ENCODE measurements at regions not wholly inside any gene's neighbourhood (a gene's known extent, or its start where the extent isn't known, plus 50 kb on each side); places are given as distances from the start of the nearest gene placed in this dataset.
"Not testable (repeated sequence)": the region's sequence is repeated elsewhere in the genome, so short reads cannot be mapped to it uniquely, and the experiment has no call there.

DNA sequence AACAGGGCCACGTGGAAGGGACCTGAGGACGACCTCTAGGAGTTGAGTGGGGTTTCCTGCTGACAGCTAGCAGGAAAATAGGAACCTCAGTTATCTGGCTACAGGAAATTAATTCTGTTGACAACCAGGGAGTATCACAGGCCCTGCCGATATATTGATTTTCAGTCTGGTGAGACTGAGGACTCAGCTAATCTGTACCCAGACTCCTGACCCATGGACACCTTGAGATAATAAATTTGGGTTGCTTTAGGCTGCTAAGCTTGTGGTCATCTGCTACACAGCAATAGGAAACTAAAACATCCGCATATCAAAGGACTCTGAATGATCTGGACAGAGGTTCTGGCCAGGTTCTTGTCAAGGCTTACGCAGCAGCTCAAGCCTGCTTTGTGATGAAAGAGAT is 80.8 kb upstream of the CNEP1R1 start:
- DNase-seq, result no peak

DNA sequence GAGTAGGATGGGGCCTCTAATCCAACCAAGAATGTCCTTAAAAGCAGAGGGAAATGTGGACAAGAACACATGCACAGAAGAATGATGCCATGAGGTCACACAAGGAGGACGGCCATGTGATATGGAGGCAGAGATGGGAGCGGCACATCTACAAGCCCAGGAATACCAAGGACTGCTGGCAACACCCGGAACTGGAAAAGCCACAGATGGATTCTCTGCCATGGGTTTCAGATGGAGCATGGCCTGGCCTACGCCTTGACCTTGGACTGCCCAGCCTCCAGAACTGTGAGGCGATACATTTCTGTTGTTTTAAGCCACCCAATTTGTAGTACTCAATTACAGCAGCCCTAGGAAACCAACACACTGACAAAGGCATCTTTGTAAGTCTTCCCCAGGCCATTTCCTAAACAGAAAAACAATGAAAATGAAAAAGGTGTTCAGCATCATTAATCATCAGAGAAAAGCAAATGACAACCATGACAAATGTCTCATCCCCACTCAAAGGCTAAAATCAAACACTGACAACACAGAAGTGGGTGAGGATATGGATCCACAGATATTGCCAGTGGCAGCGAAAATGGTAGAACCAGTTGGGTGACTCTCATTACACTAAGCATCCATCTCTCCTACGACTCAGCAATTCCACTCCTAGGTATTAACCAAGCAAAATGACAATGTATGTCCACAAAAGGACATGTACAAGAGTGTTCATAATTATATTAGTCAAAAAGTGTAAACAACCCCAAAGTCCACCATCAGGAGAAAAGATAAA is 76.9 kb upstream of the CNEP1R1 start:
- no peak for DNase-seq

DNA sequence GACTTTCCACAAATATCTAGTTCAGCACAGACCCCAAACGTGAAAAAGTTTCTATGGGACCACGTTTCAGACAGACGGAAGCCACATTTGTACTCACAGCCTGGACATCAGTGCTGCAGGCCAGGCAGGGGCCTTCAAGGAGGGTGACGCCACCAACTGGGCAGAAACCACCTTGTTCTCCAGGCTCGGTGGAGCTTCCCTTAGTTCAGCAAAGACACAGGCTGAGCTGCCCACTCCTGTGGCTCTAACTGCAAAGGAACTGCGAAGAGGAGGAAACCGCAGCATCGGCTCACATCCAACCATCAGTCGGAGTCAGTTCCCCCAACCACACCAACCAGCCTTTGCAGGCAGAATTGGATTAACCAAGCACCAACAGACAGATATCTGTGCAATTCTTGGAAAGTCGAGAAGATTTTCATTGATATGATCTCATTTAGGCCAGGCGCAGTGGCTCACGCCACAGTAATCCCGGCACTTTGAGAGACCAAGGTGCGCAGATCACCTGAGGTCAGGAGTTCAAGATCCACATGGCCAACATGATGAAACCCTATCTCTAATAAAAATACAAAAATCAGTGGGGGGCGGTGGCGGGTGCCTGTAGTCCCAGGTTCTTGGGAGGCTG is 73.3 kb upstream of the CNEP1R1 start:
- DNase-seq, result no peak

DNA sequence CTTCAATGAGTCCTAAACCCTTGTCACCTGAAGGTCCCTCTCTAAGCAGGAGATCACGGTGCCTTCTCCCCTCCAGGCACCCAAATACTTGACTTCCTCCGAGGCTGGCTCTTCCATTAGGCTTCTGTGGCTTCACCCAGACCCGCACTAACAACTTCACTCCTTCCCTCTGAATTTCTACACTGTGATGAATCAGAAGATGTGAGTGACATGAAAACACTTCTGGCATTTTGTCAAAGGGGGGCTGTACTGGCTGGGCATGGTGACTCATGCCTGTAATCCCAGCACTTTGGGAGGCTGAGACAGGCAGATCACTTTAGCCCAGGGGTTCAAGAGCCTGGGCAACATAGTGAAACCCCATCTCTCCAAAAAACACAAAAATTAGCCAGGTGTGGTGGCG is 72.6 kb upstream of the CNEP1R1 start:
- no peak for DNase-seq

DNA sequence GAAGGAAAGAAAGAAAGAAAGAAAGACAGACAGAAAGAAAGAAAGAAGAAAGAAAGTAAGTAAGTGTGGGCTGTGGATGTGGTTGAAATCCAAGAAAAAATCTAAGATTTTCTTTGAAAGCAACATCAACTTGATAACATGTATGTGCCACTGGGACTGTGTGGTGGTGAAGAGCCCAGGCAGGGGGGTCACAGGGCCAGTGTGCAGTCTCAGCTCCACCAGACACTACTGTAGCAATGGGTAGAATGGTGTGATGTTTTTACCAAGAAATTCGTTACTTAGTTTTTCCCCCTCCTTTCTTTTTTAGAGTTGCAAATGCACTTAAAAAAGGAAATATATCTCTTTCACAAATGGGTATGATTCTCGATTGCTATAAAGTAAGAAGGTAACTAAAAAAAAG is 71.9 kb upstream of the CNEP1R1 start:
- DNase-seq, result no peak

- no peak for DNase-seq
Measured at GRCh38 chr16:49955858-49956257, 69.2 kb upstream of the CNEP1R1 start.

DNA sequence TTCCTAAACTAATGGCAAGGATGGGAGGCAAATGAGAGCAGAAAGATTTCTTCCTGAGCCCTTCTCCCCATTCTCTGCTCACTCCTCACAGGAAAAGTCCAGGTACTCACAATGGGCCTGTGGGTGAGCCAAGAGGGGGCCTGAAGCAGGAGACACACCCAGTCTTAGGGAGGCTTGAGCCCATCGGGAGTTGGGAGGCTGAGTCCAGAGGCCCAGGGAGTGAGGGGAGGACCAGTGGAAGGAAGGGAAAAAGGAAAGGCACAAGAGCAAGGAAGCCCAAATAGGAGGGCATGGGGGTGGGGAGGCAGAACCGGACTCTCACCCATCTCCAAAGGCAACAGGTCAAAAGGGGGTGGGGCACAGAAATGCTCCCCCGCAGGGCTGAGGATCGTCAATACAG is 68.1 kb upstream of the CNEP1R1 start:
- no peak for DNase-seq

DNA sequence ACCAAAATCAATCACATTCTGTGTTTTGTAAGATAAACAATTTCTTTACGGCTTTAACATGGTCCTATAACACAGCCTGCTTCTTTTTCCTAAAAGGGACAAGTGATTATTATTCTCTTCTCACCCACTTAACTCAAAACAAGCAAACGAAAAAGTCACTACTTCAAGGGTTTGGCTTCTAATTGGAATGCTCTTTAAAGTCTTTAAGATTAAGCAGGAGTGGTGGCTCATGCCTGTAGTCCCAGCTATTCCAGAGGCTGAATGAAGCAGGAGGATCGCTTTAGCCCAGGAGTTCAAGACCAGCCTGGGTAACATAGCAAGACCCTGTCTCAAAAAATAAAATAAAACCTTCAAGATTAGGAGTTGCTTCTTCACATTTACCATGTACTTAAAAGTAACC is 66.6 kb upstream of the CNEP1R1 start:
- no peak for DNase-seq

GRCh38 chr16:49959552-49960277 is 65.3 kb upstream of the CNEP1R1 start:
- no peak for DNase-seq

DNA sequence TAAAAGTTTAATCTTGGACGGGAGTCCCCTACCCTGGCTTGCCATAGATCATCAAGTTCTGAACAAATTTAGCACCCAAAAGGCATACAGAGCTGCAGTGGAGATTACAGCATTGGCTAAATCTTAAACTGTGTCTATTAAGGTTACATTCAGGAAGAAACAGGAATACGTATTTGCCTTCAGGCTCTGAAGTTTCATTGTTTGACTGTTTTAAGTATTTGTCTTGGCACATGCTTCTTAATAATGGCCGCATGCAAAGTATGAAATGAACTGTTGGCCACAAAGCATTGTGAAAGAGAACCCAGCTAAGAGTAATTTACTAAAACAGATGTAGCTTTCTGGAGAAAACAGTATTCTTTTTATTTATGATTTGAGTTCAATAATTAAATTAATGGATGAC is 63.9 kb upstream of the CNEP1R1 start:
- no peak for DNase-seq

GRCh38 chr16:49962566-49962965 is 62.5 kb upstream of the CNEP1R1 start:
- DNase-seq, result not testable (repeated sequence)

DNA sequence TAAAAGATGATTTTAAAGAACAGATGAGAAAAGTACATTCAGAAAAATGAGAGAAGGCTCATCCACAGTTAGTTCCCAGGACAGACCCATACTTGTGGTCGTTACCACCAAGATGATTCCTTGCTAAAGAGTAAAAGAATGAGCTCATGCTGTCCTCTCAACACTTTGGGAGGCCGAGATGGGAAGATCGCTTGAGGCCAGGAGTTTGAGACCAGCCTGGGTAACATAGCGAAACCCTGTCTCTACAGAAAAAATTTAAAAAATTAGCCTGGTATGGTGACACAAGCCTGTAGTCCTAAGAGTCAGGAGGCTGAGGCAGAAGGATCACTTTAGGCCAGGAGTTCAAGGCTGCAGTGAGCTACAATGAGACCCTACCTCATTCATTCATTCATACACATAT is 60.7 kb upstream of the CNEP1R1 start:
- no peak for DNase-seq

DNA sequence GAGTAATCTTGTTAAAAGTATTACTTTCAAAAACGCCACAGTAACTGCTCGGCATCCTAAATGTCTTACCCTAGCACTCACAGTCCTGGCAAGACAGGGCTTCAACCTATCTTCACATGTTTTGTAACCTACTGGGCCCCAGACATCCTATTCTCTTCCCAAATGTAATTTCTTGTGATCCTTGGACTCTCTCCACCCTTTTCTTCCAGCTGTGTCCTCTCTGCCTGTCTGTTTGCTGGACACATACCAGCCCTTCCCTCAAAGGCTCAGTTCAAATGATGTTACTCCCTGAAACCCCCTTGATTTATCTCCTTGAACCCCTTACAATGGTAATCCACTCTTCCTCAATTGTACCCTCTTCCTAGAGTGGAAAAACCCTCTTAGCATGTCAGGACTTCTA is 60.1 kb upstream of the CNEP1R1 start:
- DNase-seq, result no peak

GRCh38 chr16:49967012-49967559 is 57.9 kb upstream of the CNEP1R1 start:
- no peak for DNase-seq

DNA sequence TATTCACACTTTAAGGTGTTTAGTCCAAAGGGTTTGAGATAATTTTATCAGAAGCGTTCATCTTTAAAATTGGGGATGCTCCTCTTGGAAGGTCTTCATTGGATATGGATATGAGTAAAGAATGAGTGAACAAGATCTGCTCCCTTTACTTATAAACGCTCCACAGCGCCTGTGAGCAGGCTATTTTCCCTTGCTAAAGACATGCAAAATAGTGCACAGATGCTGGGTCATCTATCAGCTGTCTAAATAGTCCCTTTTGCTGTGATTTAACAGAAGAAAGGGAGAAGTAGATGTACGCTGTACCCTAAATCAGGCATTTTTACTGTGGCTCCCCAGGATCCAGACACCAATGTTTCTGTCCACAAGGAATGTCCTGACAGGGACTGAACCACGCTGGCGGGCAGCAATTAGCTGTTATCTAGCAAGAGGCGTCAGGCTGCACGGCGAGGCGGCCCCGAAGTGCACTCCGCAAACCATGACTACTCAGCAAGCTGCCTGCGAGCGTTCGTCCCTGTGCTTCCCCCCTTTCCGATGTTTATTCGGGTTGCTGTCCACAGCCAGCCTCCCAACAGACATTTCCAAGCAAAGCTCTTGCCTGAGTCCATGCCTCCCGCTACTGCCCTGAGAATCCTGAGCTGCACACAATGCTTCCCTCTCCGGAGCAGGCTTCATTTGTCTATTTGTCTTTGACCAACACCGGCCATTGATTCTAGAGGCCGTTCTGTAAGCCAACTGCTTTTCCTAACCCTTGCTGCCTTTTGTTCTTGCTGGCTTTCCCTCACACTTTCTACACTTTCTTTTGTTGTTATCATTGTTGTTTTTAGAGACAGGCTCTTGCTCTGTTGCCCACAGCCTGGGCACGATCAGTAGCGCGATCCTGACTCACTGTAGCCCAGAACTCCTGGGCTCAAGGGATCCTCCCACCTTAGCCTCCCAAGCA is 55.7 kb upstream of the CNEP1R1 start:
- DNase-seq, result no peak

DNA sequence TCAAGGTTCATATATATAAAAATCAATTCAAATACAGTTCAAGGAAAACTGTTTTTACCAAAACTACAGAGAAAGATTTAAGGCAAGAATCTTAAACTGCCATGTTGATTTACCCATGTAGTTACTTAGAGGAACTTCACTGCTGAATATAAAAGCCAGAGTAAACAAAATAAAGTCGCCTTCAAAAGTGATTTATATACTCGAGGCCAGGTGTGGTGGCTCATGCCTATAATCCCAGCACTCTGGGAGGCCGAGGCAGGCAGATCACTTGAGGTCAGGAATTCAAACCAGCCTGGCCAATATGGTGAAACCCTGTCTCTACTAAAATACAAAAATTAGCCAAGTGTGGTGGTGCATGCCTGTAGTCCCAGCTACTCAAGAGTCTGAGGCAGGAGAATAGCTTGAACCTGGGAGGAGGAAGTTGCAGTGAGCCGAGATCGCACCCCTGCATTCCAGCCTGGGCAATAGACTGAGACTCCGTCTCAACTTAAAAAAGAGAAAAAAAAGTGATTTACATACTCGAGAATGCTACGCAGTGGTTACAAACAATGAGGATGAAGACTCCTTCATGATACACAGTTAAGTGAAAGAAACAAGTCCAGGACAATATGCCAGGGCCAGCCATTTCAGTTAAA is 54.1 kb upstream of the CNEP1R1 start:
- DNase-seq, result no peak

GRCh38 chr16:49972280-49972679 is 52.7 kb upstream of the CNEP1R1 start:
- no peak for DNase-seq

GRCh38 chr16:49972961-49973360 is 52.1 kb upstream of the CNEP1R1 start:
- no peak for DNase-seq
